ENCODE measurements at regions not wholly inside any gene's neighbourhood (a gene's known extent, or its start where the extent isn't known, plus 50 kb on each side); places are given as distances from the start of the nearest gene placed in this dataset.

- ATAC-seq (ENCODE audit: insufficient read depth, low FRiP score) = no peak
- H3K9me3 ChIP-seq (ENCODE audit: control insufficient read depth in 4 of 4, insufficient read depth in 3 of 4, low read length in 3 of 4) = no peaks in the 10 kb centered on the region
- TF ChIP-seq CTCF (IDR thresholded peaks at IDR 0.05; ENCODE audit: control extremely low read depth, extremely low read depth) = no peak
- H3K36me3 ChIP-seq (ENCODE audit: control insufficient read depth in 4 of 4, insufficient read depth in 4 of 4, low read length in 4 of 4) = no peaks in the 10 kb centered on the region
- no peak overlapping the region for H3K9ac ChIP-seq (ENCODE audit: insufficient read depth in 1 of 2, low read length in 2 of 2)
- no peak overlapping the region for H3K4me3 ChIP-seq
- no peaks in the 10 kb centered on the region for H3K4me1 ChIP-seq (ENCODE audit: control insufficient read depth in 5 of 5, insufficient read depth in 5 of 5, low read length in 5 of 5)
- no peaks in the 10 kb centered on the region for H3K27me3 ChIP-seq (ENCODE audit: control insufficient read depth in 3 of 3, insufficient read depth in 3 of 3, low read length in 2 of 3)
- no peak overlapping the region for H3K27ac ChIP-seq (ENCODE audit: low read depth in 1 of 2, low read length in 1 of 2)
- DNase-seq = no peak
Observed at GRCh38 chr5:152465140-152465539, 60.1 kb upstream of the NMUR2 start.

GRCh38 chr5:152466085-152466745, 61.1 kb upstream of the NMUR2 start:
- TF ChIP-seq CTCF (IDR thresholded peaks at IDR 0.05; ENCODE audit: control extremely low read depth, extremely low read depth) = no peak
- H3K4me3 ChIP-seq = no peak overlapping the region
- H3K4me1 ChIP-seq (ENCODE audit: control insufficient read depth in 5 of 5, insufficient read depth in 5 of 5, low read length in 5 of 5) = no peaks in the 10 kb centered on the region
- 74 to 86% methylated on average over 3 of the region's 3 CpGs for WGBS, 2 donors
- H3K9me3 ChIP-seq (ENCODE audit: control insufficient read depth in 4 of 4, insufficient read depth in 3 of 4, low read length in 3 of 4) = no peaks in the 10 kb centered on the region
- ATAC-seq (ENCODE audit: insufficient read depth, low FRiP score) (no peak), DNase-seq (peak in 1 of 3 donors; percentile 4)
- no peaks in the 10 kb centered on the region for H3K36me3 ChIP-seq (ENCODE audit: control insufficient read depth in 4 of 4, insufficient read depth in 4 of 4, low read length in 4 of 4)
- H3K9ac ChIP-seq (ENCODE audit: insufficient read depth in 1 of 2, low read length in 2 of 2) = no peak overlapping the region
- no peaks in the 10 kb centered on the region for H3K27me3 ChIP-seq (ENCODE audit: control insufficient read depth in 3 of 3, insufficient read depth in 3 of 3, low read length in 2 of 3)
- H3K27ac ChIP-seq (ENCODE audit: low read depth in 1 of 2, low read length in 1 of 2) = peak overlapping the region in 1 of 2 donors; percentile 43

- Histone ChIP-seq H3K36me3 (ENCODE audit: control insufficient read depth in 4 of 4, insufficient read depth in 4 of 4, low read length in 4 of 4) (no peaks in the 10 kb centered on the region), H3K27ac (ENCODE audit: low read depth in 1 of 2, low read length in 1 of 2) (no peak overlapping the region), H3K27me3 (ENCODE audit: control insufficient read depth in 3 of 3, insufficient read depth in 3 of 3, low read length in 2 of 3) (no peaks in the 10 kb centered on the region), H3K4me3 (no peak overlapping the region), H3K9me3 (ENCODE audit: control insufficient read depth in 4 of 4, insufficient read depth in 3 of 4, low read length in 3 of 4) (no peaks in the 10 kb centered on the region), H3K9ac (ENCODE audit: insufficient read depth in 1 of 2, low read length in 2 of 2) (no peak overlapping the region), H3K4me1 (ENCODE audit: control insufficient read depth in 5 of 5, insufficient read depth in 5 of 5, low read length in 5 of 5) (no peaks in the 10 kb centered on the region)
- ATAC-seq (ENCODE audit: insufficient read depth, low FRiP score) = no peak
- WGBS, 2 donors = 65 to 75% methylated on average over 3 of the region's 3 CpGs
- TF ChIP-seq CTCF (IDR thresholded peaks at IDR 0.05; ENCODE audit: control extremely low read depth, extremely low read depth) = no peak
- no peak for DNase-seq
Observed at GRCh38 chr5:152470167-152470566, 65.1 kb upstream of the NMUR2 start.

- ATAC-seq (ENCODE audit: insufficient read depth, low FRiP score) = no peak
- DNase-seq = no peak
Observed at GRCh38 chr5:152472083-152472482, 67.0 kb upstream of the NMUR2 start.

More at GRCh38 chr5:152472083-152472482, 67.0 kb upstream of the NMUR2 start:
- no peaks in the 10 kb centered on the region for H3K9me3 ChIP-seq (ENCODE audit: control insufficient read depth in 4 of 4, insufficient read depth in 3 of 4, low read length in 3 of 4)
- no peak overlapping the region for H3K27ac ChIP-seq (ENCODE audit: low read depth in 1 of 2, low read length in 1 of 2)
- no peak overlapping the region for H3K4me3 ChIP-seq
- no peaks in the 10 kb centered on the region for H3K36me3 ChIP-seq (ENCODE audit: control insufficient read depth in 4 of 4, insufficient read depth in 4 of 4, low read length in 4 of 4)
- no peaks in the 10 kb centered on the region for H3K4me1 ChIP-seq (ENCODE audit: control insufficient read depth in 5 of 5, insufficient read depth in 5 of 5, low read length in 5 of 5)
- TF ChIP-seq CTCF (IDR thresholded peaks at IDR 0.05; ENCODE audit: control extremely low read depth, extremely low read depth) = no peak
- H3K27me3 ChIP-seq (ENCODE audit: control insufficient read depth in 3 of 3, insufficient read depth in 3 of 3, low read length in 2 of 3) = no peaks in the 10 kb centered on the region
- H3K9ac ChIP-seq (ENCODE audit: insufficient read depth in 1 of 2, low read length in 2 of 2) = no peak overlapping the region

Measured in lung (tissue), 11 donors.